CD4-positive, alpha-beta T cell treated with Interleukin-15 for 4 hours (primary cell): ENCODE measurements at regions not wholly inside any gene's neighbourhood (a gene's known extent, or its start where the extent isn't known, plus 50 kb on each side); places are given as distances from the start of the nearest gene placed in this dataset.

Experiments
- DNase-seq: peaks from one replicate; pipeline ENCODE4 v3.0.0-alpha.2; 2020; ENCODE audit warnings: low spot score

GRCh38 chr16:87072101-87072500, 245.1 kb downstream of the C16orf95 start:
- DNase-seq = no peak

GRCh38 chr16:87074641-87075318, 242.4 kb downstream of the C16orf95 start:
- DNase-seq = no peak

GRCh38 chr16:87075319-87075860, 241.8 kb downstream of the C16orf95 start:
- no peak for DNase-seq

- DNase-seq = no peak
These were observed 240.8 kb downstream of the C16orf95 start for GRCh38 chr16:87076331-87076949.

- DNase-seq = no peak
These were observed 240.0 kb downstream of the C16orf95 start for GRCh38 chr16:87076950-87077749.

- DNase-seq = no peak
These were observed 239.5 kb downstream of the C16orf95 start for GRCh38 chr16:87077750-87078127.

GRCh38 chr16:87080571-87081167, 236.5 kb downstream of the C16orf95 start:
- no peak for DNase-seq

GRCh38 chr16:87085441-87085840, 231.8 kb downstream of the C16orf95 start:
- no peak for DNase-seq

GRCh38 chr16:87086156-87086555, 231.0 kb downstream of the C16orf95 start:
- no peak for DNase-seq

GRCh38 chr16:87086575-87086974, 230.6 kb downstream of the C16orf95 start:
- DNase-seq = no peak

- DNase-seq = no peak
These were observed 224.2 kb downstream of the C16orf95 start for GRCh38 chr16:87092958-87093357.

- no peak for DNase-seq
These were observed 223.2 kb downstream of the C16orf95 start for GRCh38 chr16:87093804-87094555.

GRCh38 chr16:87094556-87094865, 222.7 kb downstream of the C16orf95 start:
- no peak for DNase-seq

- no peak for DNase-seq
These were observed 221.9 kb downstream of the C16orf95 start for GRCh38 chr16:87095271-87095670.

GRCh38 chr16:87096746-87097333, 220.4 kb downstream of the C16orf95 start:
- no peak for DNase-seq

GRCh38 chr16:87098361-87098760, 218.8 kb downstream of the C16orf95 start:
- no peak for DNase-seq

GRCh38 chr16:87098976-87099720, 218.0 kb downstream of the C16orf95 start:
- no peak for DNase-seq

GRCh38 chr16:87100306-87101058, 216.7 kb downstream of the C16orf95 start:
- DNase-seq = no peak

- DNase-seq = no peak
These were observed 215.3 kb downstream of the C16orf95 start for GRCh38 chr16:87101903-87102302.

GRCh38 chr16:87107201-87107600, 210.0 kb downstream of the C16orf95 start:
- DNase-seq = no peak
